Ishikawa (cell line): ENCODE measurements at regions not wholly inside any gene's neighbourhood (a gene's known extent, or its start where the extent isn't known, plus 50 kb on each side); places are given as distances from the start of the nearest gene placed in this dataset.

Experiments
- CEBPB ChIP-seq: IDR thresholded peaks from 2 replicates; pipeline ENCODE4 v1.6.1; 2012
- CREB1 ChIP-seq: IDR thresholded peaks from 2 replicates; pipeline ENCODE4 v1.6.1; 2012; ENCODE audit warnings: low read depth
- EP300 ChIP-seq: IDR thresholded peaks from 2 replicates; pipeline ENCODE4 v1.6.1; 2012; ENCODE audit warnings: borderline replicate concordance
- TCF12 ChIP-seq: IDR thresholded peaks from 2 replicates; pipeline ENCODE4 v1.6.1; 2012; ENCODE audit warnings: low read depth
- YY1 ChIP-seq: IDR thresholded peaks from 2 replicates; pipeline ENCODE4 v1.6.1; 2012; ENCODE audit warnings: low read depth
- TF ChIP-seq, protein P1 (sequence below): IDR thresholded peaks from 2 replicates; pipeline ENCODE4 v1.6.1; 2012
- TF ChIP-seq, protein P2 (sequence below): IDR thresholded peaks from 2 replicates; pipeline ENCODE4 v1.6.1; 2012; ENCODE audit warnings: low read depth, mild to moderate bottlenecking

DNA sequence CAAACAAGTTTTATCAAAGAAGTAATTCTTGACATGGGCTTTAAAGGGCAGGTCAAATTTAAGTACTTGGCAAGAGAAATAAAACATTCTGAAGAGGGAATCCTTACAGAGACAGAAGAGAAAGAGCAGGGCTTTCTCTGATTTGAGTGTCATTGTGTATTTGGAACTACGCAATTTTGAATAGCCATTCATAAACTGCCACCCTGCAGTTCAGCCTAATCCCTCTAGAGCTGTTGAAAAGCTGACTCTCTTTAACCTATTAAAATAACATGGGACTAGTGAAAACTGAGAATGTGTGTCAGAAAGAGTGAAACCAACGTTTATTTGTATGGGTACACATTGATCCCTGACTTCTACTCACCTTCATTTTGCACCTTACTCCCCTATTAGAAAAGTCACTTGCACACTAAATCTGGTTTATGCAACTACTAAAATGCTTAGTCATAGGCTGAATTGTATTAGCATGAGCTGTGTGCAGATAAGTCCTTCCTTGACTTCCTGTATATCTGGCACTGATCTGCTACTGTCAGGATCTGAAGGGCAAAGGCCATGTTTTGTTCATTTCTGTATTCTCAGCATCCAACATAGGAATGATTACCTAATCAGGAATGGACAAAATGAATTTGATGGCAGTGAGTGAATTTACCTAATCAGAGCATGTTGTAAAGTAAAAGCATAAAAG lies 458.9 kb downstream of the NOVA1 start:
- TF ChIP-seq EP300 (no peak), YY1 (no peak), CREB1 (no peak), TCF12 (no peak), CEBPB (no peak)
- TF ChIP-seq, protein P1, sequence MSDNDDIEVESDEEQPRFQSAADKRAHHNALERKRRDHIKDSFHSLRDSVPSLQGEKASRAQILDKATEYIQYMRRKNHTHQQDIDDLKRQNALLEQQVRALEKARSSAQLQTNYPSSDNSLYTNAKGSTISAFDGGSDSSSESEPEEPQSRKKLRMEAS = no peak
- TF ChIP-seq, protein P2, sequence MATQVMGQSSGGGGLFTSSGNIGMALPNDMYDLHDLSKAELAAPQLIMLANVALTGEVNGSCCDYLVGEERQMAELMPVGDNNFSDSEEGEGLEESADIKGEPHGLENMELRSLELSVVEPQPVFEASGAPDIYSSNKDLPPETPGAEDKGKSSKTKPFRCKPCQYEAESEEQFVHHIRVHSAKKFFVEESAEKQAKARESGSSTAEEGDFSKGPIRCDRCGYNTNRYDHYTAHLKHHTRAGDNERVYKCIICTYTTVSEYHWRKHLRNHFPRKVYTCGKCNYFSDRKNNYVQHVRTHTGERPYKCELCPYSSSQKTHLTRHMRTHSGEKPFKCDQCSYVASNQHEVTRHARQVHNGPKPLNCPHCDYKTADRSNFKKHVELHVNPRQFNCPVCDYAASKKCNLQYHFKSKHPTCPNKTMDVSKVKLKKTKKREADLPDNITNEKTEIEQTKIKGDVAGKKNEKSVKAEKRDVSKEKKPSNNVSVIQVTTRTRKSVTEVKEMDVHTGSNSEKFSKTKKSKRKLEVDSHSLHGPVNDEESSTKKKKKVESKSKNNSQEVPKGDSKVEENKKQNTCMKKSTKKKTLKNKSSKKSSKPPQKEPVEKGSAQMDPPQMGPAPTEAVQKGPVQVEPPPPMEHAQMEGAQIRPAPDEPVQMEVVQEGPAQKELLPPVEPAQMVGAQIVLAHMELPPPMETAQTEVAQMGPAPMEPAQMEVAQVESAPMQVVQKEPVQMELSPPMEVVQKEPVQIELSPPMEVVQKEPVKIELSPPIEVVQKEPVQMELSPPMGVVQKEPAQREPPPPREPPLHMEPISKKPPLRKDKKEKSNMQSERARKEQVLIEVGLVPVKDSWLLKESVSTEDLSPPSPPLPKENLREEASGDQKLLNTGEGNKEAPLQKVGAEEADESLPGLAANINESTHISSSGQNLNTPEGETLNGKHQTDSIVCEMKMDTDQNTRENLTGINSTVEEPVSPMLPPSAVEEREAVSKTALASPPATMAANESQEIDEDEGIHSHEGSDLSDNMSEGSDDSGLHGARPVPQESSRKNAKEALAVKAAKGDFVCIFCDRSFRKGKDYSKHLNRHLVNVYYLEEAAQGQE = no peak
